ENCODE measurements at regions not wholly inside any gene's neighbourhood (a gene's known extent, or its start where the extent isn't known, plus 50 kb on each side); places are given as distances from the start of the nearest gene placed in this dataset.

DNA sequence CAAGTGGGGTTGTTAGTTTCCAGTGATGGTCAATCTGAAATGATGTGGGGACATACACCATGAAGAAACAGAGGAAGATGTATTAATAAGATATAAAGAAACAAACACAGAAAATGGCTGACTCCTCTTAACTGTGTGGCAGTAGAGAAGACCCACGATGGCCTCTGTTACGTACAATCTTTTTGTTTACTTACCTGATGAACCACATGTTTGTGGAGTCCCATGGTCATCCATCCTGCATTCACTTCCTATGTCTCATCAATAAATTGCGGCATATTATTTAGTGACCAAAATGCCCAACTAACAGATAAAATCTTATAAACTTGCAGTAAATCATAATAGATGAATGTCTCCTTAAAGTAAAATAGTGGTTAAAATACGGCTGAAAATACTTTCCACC, 740.1 kb upstream of the LINC00305 start:
- no peak for DNase-seq
- Mint-ChIP-seq H3K27me3 (ENCODE audit: insufficient read depth) (no peaks in the 10 kb centered on the region), H3K36me3 (ENCODE audit: low read depth) (peaks cover 2% of the 10 kb centered on the region), H3K9me3 (peaks cover 21% of the 10 kb centered on the region), H3K4me1 (peaks cover 7% of the 10 kb centered on the region), H3K4me3 (no peak overlapping the region), H3K27ac (no peak overlapping the region)
- Histone ChIP-seq H3K9ac (ENCODE audit: extremely low read depth, low read length, poor library complexity, severe bottlenecking) (no peak overlapping the region), H3K4me3 (ENCODE audit: low read length) (no peak overlapping the region), H3K4me1 (ENCODE audit: control insufficient read depth, insufficient read depth, low read length) (no peaks in the 10 kb centered on the region), H3K27me3 (ENCODE audit: control insufficient read depth, insufficient read depth, low read length, poor library complexity, severe bottlenecking) (no peaks in the 10 kb centered on the region), H3K27ac (ENCODE audit: low read depth, low read length) (no peak overlapping the region), H3K36me3 (ENCODE audit: control insufficient read depth, insufficient read depth, low read length) (no peaks in the 10 kb centered on the region), H3K9me3 (ENCODE audit: control insufficient read depth, low read length) (peaks cover 9% of the 10 kb centered on the region)
- WGBS, 2 experiments (ENCODE audit: insufficient coverage in 1 of 2, insufficient read length in 1 of 2), result 91 to 93% methylated on average over 3 to 4 of the region's 4 CpGs
- TF ChIP-seq CTCF (conservative IDR thresholded peaks at IDR 0.05), result no peak

GRCh38 chr18:64886995-64887394, 738.1 kb upstream of the LINC00305 start:
- WGBS, 2 experiments (ENCODE audit: insufficient coverage in 1 of 2, insufficient read length in 1 of 2), result no CpG with 5 or more reads among the region's 1 CpG
- H3K27me3 Mint-ChIP-seq (ENCODE audit: insufficient read depth), result no peaks in the 10 kb centered on the region
- peaks cover 4% of the 10 kb centered on the region for H3K9me3 Mint-ChIP-seq
- no peak for TF ChIP-seq CTCF (conservative IDR thresholded peaks at IDR 0.05)
- Histone ChIP-seq H3K27ac (ENCODE audit: low read depth, low read length) (no peak overlapping the region), H3K9me3 (ENCODE audit: control insufficient read depth, low read length) (no peaks in the 10 kb centered on the region), H3K4me3 (ENCODE audit: low read length) (no peak overlapping the region), H3K4me1 (ENCODE audit: control insufficient read depth, insufficient read depth, low read length) (no peaks in the 10 kb centered on the region), H3K27me3 (ENCODE audit: control insufficient read depth, insufficient read depth, low read length, poor library complexity, severe bottlenecking) (no peaks in the 10 kb centered on the region), H3K36me3 (ENCODE audit: control insufficient read depth, insufficient read depth, low read length) (no peaks in the 10 kb centered on the region), H3K9ac (ENCODE audit: extremely low read depth, low read length, poor library complexity, severe bottlenecking) (no peak overlapping the region)
- H3K4me3 Mint-ChIP-seq, result no peak overlapping the region
- H3K4me1 Mint-ChIP-seq, result peaks cover 12% of the 10 kb centered on the region
- DNase-seq, result no peak
- H3K36me3 Mint-ChIP-seq (ENCODE audit: low read depth), result no peaks in the 10 kb centered on the region
- H3K27ac Mint-ChIP-seq, result no peak overlapping the region

GRCh38 chr18:64882896-64883295, 734.0 kb upstream of the LINC00305 start:
- 76% methylated on average over 2 of the region's 3 CpGs; no CpG with 5 or more reads in 1 of the 2 experiments for WGBS, 2 experiments (ENCODE audit: insufficient coverage in 1 of 2, insufficient read length in 1 of 2)
- Mint-ChIP-seq H3K9me3 (peaks cover 2% of the 10 kb centered on the region), H3K36me3 (ENCODE audit: low read depth) (no peaks in the 10 kb centered on the region), H3K27ac (no peak overlapping the region), H3K4me3 (no peak overlapping the region), H3K27me3 (ENCODE audit: insufficient read depth) (no peaks in the 10 kb centered on the region), H3K4me1 (peaks cover 6% of the 10 kb centered on the region)
- Histone ChIP-seq H3K36me3 (ENCODE audit: control insufficient read depth, insufficient read depth, low read length) (no peaks in the 10 kb centered on the region), H3K27ac (ENCODE audit: low read depth, low read length) (no peak overlapping the region), H3K27me3 (ENCODE audit: control insufficient read depth, insufficient read depth, low read length, poor library complexity, severe bottlenecking) (no peaks in the 10 kb centered on the region), H3K9me3 (ENCODE audit: control insufficient read depth, low read length) (no peaks in the 10 kb centered on the region), H3K9ac (ENCODE audit: extremely low read depth, low read length, poor library complexity, severe bottlenecking) (no peak overlapping the region), H3K4me1 (ENCODE audit: control insufficient read depth, insufficient read depth, low read length) (no peaks in the 10 kb centered on the region), H3K4me3 (ENCODE audit: low read length) (no peak overlapping the region)
- TF ChIP-seq CTCF (conservative IDR thresholded peaks at IDR 0.05), result no peak
- no peak for DNase-seq

Data from endodermal cell (in vitro differentiated cells).